H9 (cell line): ENCODE measurements at regions not wholly inside any gene's neighbourhood (a gene's known extent, or its start where the extent isn't known, plus 50 kb on each side); places are given as distances from the start of the nearest gene placed in this dataset.
A peak's percentile ranks its signal among the peaks of the same experiment; 100 is the strongest.

Experiments used
- DNase-seq: peaks from one replicate; pipeline ENCODE4 v3.0.0-alpha.2; 2017
- H2AFZ ChIP-seq: one replicate; pipeline ENCODE4 v1.6.1; 2013; ENCODE audit warnings: mild to moderate bottlenecking, low read length, control low read depth, moderate library complexity
- H2AK5ac ChIP-seq: 2 replicates; pipeline ENCODE4 v1.6.1; 2013; ENCODE audit warnings: low read length, control low read depth, mixed read lengths; ENCODE audit not compliant: insufficient read length
- H2BK120ac ChIP-seq: one replicate; pipeline ENCODE4 v1.6.1; 2013; ENCODE audit warnings: low read depth, mild to moderate bottlenecking, low read length, control low read depth, inconsistent platforms; ENCODE audit not compliant: poor library complexity, severe bottlenecking
- H2BK12ac ChIP-seq: 2 replicates; pipeline ENCODE4 v1.6.1; 2013; ENCODE audit warnings: low read length, control low read depth, mixed read lengths, low read depth; ENCODE audit not compliant: insufficient read length
- H2BK15ac ChIP-seq: 2 replicates; pipeline ENCODE4 v1.6.1; 2013; ENCODE audit warnings: low read depth, low read length, control low read depth
- H2BK20ac ChIP-seq: one replicate; pipeline ENCODE4 v1.6.1; 2013; ENCODE audit warnings: low read depth, mild to moderate bottlenecking, low read length, control low read depth, inconsistent platforms; ENCODE audit not compliant: poor library complexity, severe bottlenecking
- H2BK5ac ChIP-seq: 2 replicates; pipeline ENCODE4 v1.6.1; 2013; ENCODE audit warnings: low read length, control low read depth, mixed read lengths; ENCODE audit not compliant: insufficient read length
- H3K14ac ChIP-seq: 2 replicates; pipeline ENCODE4 v1.6.1; 2013; ENCODE audit warnings: low read length, control low read depth; ENCODE audit not compliant: insufficient read depth
- H3K18ac ChIP-seq: 2 replicates; pipeline ENCODE4 v1.6.1; 2013; ENCODE audit warnings: low read depth, mild to moderate bottlenecking, mixed read lengths, low read length, control low read depth; ENCODE audit not compliant: insufficient read length
- H3K23ac ChIP-seq: 2 replicates; pipeline ENCODE4 v1.6.1; 2013; ENCODE audit warnings: low read length, control low read depth, mixed read lengths, low read depth; ENCODE audit not compliant: insufficient read length
- H3K23me2 ChIP-seq: 2 replicates; pipeline ENCODE4 v1.6.1; 2013; ENCODE audit warnings: low read depth, mild to moderate bottlenecking, mixed read lengths, low read length, control low read depth; ENCODE audit not compliant: insufficient read length, poor library complexity, severe bottlenecking
- H3K27ac ChIP-seq: 2 replicates; pipeline ENCODE4 v1.5.1; 2013; ENCODE audit warnings: low read length, control low read depth, mixed read lengths, low read depth; ENCODE audit not compliant: insufficient read length
- H3K27me3 ChIP-seq: 2 replicates; pipeline ENCODE4 v1.6.1; 2013; ENCODE audit warnings: low read length, control low read depth, inconsistent platforms; ENCODE audit not compliant: insufficient read depth
- H3K4ac ChIP-seq: 2 replicates; pipeline ENCODE4 v1.6.1; 2013; ENCODE audit warnings: low read depth, mild to moderate bottlenecking, control low read depth, inconsistent platforms, low read length, moderate library complexity
- H3K4me1 ChIP-seq: 2 replicates; pipeline ENCODE4 v1.6.1; 2013; ENCODE audit warnings: low read length, control low read depth, inconsistent platforms; ENCODE audit not compliant: insufficient read depth
- H3K4me2 ChIP-seq: 2 replicates; pipeline ENCODE4 v1.6.1; 2013; ENCODE audit warnings: low read length, control low read depth, mixed read lengths; ENCODE audit not compliant: insufficient read length, insufficient read depth
- H3K56ac ChIP-seq: 2 replicates; pipeline ENCODE4 v1.6.1; 2013; ENCODE audit warnings: low read depth, mild to moderate bottlenecking, mixed read lengths, low read length, control low read depth; ENCODE audit not compliant: insufficient read length
- H3K79me1 ChIP-seq: 2 replicates; pipeline ENCODE4 v1.6.1; 2013; ENCODE audit warnings: low read depth, mild to moderate bottlenecking, moderate library complexity, low read length, control low read depth, inconsistent platforms; ENCODE audit not compliant: insufficient read depth, poor library complexity, severe bottlenecking
- H3K79me2 ChIP-seq: 2 replicates; pipeline ENCODE4 v1.6.1; 2013; ENCODE audit warnings: low read length, control low read depth, inconsistent platforms; ENCODE audit not compliant: insufficient read depth
- H3K9ac ChIP-seq: 2 replicates; pipeline ENCODE4 v1.6.1; 2013; ENCODE audit warnings: low read length, control low read depth, mixed read lengths; ENCODE audit not compliant: insufficient read length; ENCODE audit errors: extremely low read depth
- H3K9me3 ChIP-seq: one replicate; pipeline ENCODE4 v1.6.1; 2013; ENCODE audit warnings: low read depth, low read length, inconsistent platforms; ENCODE audit not compliant: control insufficient read depth
- H3T11ph ChIP-seq: one replicate; pipeline ENCODE4 v1.6.1; 2013; ENCODE audit warnings: mild to moderate bottlenecking, low read length, control low read depth, inconsistent platforms
- H4K20me1 ChIP-seq: one replicate; pipeline ENCODE4 v1.6.1; 2013; ENCODE audit not compliant: control insufficient read depth, insufficient read length, insufficient read depth
- H4K5ac ChIP-seq: 2 replicates; pipeline ENCODE4 v1.6.1; 2013; ENCODE audit warnings: low read depth, mild to moderate bottlenecking, mixed read lengths, low read length, control low read depth; ENCODE audit not compliant: insufficient read length
- H4K8ac ChIP-seq: replicated peaks from 2 replicates; pipeline ENCODE4 v1.6.1; 2013; ENCODE audit warnings: low read length, control low read depth, mixed read lengths, low read depth; ENCODE audit not compliant: insufficient read length
- H4K91ac ChIP-seq: 2 replicates; pipeline ENCODE4 v1.6.1; 2013; ENCODE audit warnings: low read depth, mild to moderate bottlenecking, moderate library complexity, mixed read lengths, low read length, control low read depth; ENCODE audit not compliant: insufficient read length
- H3K27ac Mint-ChIP-seq, 3 experiments: 2 replicates in 2 of 3; 3 replicates in 1 of 3; pipeline ENCODE4 v1.8.0; 2020 to 2021; ENCODE audit warnings: mixed read lengths in 3 of 3, mild to moderate bottlenecking in 1 of 3, moderate library complexity in 1 of 3
- H3K27me3 Mint-ChIP-seq: 2 replicates; pipeline ENCODE4 v1.8.0; 2021; ENCODE audit warnings: low read depth, mild to moderate bottlenecking, moderate library complexity, mixed read lengths
- H3K36me3 Mint-ChIP-seq, 3 experiments: 2 replicates in 2 of 3; 3 replicates in 1 of 3; pipeline ENCODE4 v1.8.0; 2020 to 2021; ENCODE audit warnings: low read depth in 3 of 3, mixed read lengths in 3 of 3; ENCODE audit not compliant: insufficient read depth in 1 of 3
- H3K4me1 Mint-ChIP-seq, 2 experiments: 2 replicates each; pipeline ENCODE4 v1.8.0; 2020; ENCODE audit warnings: mixed read lengths in 2 of 2
- H3K4me3 Mint-ChIP-seq, 2 experiments: 2 replicates in 1 of 2; 3 replicates in 1 of 2; pipeline ENCODE4 v1.8.0; 2020 to 2021; ENCODE audit warnings: mild to moderate bottlenecking in 2 of 2, mixed read lengths in 2 of 2, moderate library complexity in 1 of 2
- H3K9me3 Mint-ChIP-seq, 2 experiments: 2 replicates in 1 of 2; 3 replicates in 1 of 2; pipeline ENCODE4 v1.8.0; 2020; ENCODE audit warnings: mild to moderate bottlenecking in 2 of 2, mixed read lengths in 2 of 2, moderate library complexity in 1 of 2
- WGBS: extraction: QIAGEN DNeasy Blood & Tissue Kit; methylation state at CpG from one replicate; pipeline ENCODE4 v1.1.7; 2013; ENCODE audit warnings: missing lambda C conversion rate, low lambda C conversion rate, mixed read lengths; ENCODE audit not compliant: insufficient read length; ENCODE audit errors: extremely low coverage; 5-methylcytosine and 5-hydroxymethylcytosine counted together
- TF ChIP-seq, protein P1 (sequence below): fragments of 200-600 bp; sonication (generic); conservative IDR thresholded peaks from 3 replicates; pipeline ENCODE4 v1.8.0; 2021; ENCODE audit warnings: antibody characterized with exemption, mild to moderate bottlenecking

DNA sequence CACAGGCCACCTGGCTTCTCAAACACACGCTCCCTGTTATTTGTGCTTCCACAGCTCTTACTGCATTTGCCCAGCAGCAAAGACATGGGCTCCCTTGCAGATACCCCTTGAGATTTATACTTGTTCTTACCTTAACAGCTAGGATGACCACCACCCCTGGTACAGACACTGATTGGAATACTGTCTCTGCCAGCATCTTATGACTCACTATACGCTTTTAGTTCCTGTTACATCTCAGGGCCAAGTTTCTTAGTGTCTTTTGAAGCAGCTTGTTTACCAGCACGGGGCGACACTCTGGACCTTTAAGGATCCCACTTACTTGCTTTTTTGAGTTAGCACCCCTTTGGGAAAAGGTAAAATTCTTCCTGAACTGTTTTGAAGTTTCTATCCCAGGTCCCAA, 874.8 kb downstream of the KCNT2 start:
- no peak overlapping the region for H3K18ac ChIP-seq
- Mint-ChIP-seq H3K27me3 (no peaks in the 10 kb centered on the region), H3K36me3 (no peaks in the 10 kb centered on the region), H3K9me3 (no peaks in the 10 kb centered on the region), H3K4me1 (0 out of 4 replicates have a peak, but pooled peaks cover 0 to 2% of the 10 kb centered on the region in 2 experiments), H3K27ac (peak overlapping the region in 1 of 3 experiments; percentile 44; a peak in 1 of 7 replicates), H3K4me3 (no peak overlapping the region)
- no peaks in the 10 kb centered on the region for H3K79me2 ChIP-seq
- H2AK5ac ChIP-seq, result no peak overlapping the region
- H3K27ac ChIP-seq, result no peak overlapping the region
- H3K23me2 ChIP-seq, result no peaks in the 10 kb centered on the region
- H3K27me3 ChIP-seq, result no peaks in the 10 kb centered on the region
- H3T11ph ChIP-seq, result no peak overlapping the region
- no peak for DNase-seq
- TF ChIP-seq, protein P1, sequence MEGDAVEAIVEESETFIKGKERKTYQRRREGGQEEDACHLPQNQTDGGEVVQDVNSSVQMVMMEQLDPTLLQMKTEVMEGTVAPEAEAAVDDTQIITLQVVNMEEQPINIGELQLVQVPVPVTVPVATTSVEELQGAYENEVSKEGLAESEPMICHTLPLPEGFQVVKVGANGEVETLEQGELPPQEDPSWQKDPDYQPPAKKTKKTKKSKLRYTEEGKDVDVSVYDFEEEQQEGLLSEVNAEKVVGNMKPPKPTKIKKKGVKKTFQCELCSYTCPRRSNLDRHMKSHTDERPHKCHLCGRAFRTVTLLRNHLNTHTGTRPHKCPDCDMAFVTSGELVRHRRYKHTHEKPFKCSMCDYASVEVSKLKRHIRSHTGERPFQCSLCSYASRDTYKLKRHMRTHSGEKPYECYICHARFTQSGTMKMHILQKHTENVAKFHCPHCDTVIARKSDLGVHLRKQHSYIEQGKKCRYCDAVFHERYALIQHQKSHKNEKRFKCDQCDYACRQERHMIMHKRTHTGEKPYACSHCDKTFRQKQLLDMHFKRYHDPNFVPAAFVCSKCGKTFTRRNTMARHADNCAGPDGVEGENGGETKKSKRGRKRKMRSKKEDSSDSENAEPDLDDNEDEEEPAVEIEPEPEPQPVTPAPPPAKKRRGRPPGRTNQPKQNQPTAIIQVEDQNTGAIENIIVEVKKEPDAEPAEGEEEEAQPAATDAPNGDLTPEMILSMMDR, result no peak
- no peak overlapping the region for H3K4ac ChIP-seq
- H4K8ac ChIP-seq, result no peak overlapping the region
- WGBS, result no CpG with 5 or more reads among the region's 4 CpGs
- no peak overlapping the region for H3K23ac ChIP-seq
- no peak overlapping the region for H2BK15ac ChIP-seq
- no peak overlapping the region for H3K4me2 ChIP-seq
- H3K4me1 ChIP-seq, result no peaks in the 10 kb centered on the region
- no peaks in the 10 kb centered on the region for H4K20me1 ChIP-seq
- no peak overlapping the region for H3K9ac ChIP-seq
- no peak overlapping the region for H2AFZ ChIP-seq
- H2BK20ac ChIP-seq, result no peak overlapping the region
- no peak overlapping the region for H4K91ac ChIP-seq
- no peaks in the 10 kb centered on the region for H3K79me1 ChIP-seq
- H3K56ac ChIP-seq, result no peak overlapping the region
- H2BK12ac ChIP-seq, result no peak overlapping the region
- no peak overlapping the region for H2BK5ac ChIP-seq
- no peaks in the 10 kb centered on the region for H3K9me3 ChIP-seq
- H4K5ac ChIP-seq, result no peak overlapping the region
- no peak overlapping the region for H2BK120ac ChIP-seq
- no peak overlapping the region for H3K14ac ChIP-seq
